ENCODE measurements at regions not wholly inside any gene's neighbourhood (a gene's known extent, or its start where the extent isn't known, plus 50 kb on each side); places are given as distances from the start of the nearest gene placed in this dataset.

DNA sequence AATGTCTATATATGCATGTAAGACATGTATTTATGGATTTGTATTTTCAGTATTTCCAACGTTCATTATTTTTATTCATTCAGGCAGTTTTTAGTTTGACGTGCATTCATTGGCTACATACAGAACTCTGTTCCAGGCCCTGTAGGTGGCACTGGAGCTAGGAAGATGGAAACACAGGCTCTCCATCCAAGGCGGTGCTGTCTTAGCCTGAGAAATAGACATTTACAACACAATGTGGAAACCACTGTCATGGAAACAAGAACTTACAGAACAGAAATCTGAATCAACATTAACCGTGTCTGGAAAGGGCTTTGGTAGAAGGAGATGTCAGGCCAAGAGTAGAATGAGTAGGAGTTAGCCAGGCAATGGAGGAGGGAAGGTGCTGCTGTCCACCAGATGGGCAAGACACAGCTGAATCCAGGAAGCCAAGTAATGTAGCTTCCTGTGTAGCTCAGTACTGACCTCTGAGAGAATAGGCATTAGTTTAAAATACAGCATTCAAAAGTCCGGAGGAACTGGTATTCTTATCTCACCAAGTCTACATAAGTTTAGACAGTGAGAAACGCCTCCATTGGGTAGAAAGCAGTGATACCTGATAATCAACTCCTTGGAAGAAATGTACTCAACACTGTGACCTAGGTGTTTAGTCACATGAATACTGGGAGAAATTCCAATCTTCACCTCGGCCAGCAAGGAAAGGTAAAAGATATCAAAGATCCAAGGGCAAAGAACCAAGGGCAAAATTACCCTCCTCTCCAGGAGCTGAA, 388.6 kb upstream of the CDH6 start:
- ChIA-PET POLR2A (ENCODE audit: low non-redundant PET) (no interaction called here), CTCF (no interaction called here)
- TF ChIP-seq, protein P1, sequence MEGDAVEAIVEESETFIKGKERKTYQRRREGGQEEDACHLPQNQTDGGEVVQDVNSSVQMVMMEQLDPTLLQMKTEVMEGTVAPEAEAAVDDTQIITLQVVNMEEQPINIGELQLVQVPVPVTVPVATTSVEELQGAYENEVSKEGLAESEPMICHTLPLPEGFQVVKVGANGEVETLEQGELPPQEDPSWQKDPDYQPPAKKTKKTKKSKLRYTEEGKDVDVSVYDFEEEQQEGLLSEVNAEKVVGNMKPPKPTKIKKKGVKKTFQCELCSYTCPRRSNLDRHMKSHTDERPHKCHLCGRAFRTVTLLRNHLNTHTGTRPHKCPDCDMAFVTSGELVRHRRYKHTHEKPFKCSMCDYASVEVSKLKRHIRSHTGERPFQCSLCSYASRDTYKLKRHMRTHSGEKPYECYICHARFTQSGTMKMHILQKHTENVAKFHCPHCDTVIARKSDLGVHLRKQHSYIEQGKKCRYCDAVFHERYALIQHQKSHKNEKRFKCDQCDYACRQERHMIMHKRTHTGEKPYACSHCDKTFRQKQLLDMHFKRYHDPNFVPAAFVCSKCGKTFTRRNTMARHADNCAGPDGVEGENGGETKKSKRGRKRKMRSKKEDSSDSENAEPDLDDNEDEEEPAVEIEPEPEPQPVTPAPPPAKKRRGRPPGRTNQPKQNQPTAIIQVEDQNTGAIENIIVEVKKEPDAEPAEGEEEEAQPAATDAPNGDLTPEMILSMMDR (conservative IDR thresholded peaks at IDR 0.05; ENCODE audit: low read depth), result no peak
- no peak for DNase-seq (ENCODE audit: low spot score)
- H3K27ac ChIP-seq, result no peak overlapping the region

DNA sequence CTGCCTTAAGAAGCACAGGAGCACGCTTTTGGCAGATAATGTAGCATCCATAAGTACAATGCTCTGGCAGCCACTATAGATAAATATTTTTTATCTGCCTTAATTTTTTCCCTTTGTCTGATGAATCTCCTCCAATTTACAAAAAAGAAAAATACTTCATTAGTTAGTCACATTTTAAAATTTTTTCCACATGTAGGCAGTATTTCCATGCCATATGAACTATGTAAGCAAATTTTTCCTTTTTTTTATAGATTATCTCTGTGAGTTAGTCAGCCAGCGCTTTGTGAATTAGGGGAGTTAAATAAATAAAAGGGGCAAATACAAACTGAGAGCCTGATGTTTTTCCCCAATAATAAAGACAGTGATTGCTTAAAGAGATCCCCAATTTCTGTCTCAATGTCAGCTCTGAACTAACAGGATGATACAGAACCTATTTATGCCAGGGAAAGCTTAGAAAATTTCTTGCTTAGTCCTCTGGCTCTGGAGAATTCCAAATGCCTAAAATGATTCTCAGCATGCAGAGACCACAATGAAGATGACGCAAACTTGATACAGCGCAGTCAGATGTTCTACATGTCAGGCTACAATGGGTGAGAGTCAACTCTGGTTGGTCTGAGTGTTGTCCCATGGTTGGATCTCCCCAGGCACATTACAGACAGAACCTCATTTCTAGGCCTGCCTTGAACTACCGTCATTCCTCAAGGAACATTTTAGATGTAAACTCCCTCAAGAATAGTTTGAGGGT, 390.4 kb upstream of the CDH6 start:
- H3K27ac ChIP-seq, result no peak overlapping the region

DNA sequence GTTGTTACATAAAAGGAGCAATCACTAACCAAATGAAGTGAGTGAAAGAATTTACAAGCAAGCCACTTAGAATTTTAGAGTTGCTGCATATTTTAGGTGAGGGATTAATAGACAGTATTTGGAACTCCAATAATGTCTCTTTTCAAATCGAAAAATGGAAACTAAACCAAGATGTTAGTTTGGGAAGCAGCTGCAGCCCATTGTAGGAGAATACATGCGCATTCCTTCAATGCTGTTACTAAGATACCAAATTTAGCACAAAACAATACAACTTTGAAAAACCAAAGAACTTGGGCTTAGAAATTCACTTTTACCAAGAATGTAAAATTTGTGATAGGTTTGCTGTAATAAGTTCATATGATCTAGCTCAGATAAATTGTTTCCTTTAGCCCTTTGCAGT, 411.8 kb upstream of the CDH6 start:
- H3K27ac ChIP-seq, result no peak overlapping the region
- CTCF ChIA-PET, result no interaction called here
- TF ChIP-seq, protein P1 (conservative IDR thresholded peaks at IDR 0.05; ENCODE audit: low read depth), result no peak
- POLR2A ChIA-PET (ENCODE audit: low non-redundant PET), result no interaction called here
- no peak for DNase-seq (ENCODE audit: low spot score)

More for the DNA sequence above, 390.4 kb upstream of the CDH6 start:
- DNase-seq (ENCODE audit: low spot score), result no peak
- CTCF ChIA-PET, result no interaction called here
- TF ChIP-seq, protein P1 (conservative IDR thresholded peaks at IDR 0.05; ENCODE audit: low read depth), result no peak
- POLR2A ChIA-PET (ENCODE audit: low non-redundant PET), result no interaction called here

DNA sequence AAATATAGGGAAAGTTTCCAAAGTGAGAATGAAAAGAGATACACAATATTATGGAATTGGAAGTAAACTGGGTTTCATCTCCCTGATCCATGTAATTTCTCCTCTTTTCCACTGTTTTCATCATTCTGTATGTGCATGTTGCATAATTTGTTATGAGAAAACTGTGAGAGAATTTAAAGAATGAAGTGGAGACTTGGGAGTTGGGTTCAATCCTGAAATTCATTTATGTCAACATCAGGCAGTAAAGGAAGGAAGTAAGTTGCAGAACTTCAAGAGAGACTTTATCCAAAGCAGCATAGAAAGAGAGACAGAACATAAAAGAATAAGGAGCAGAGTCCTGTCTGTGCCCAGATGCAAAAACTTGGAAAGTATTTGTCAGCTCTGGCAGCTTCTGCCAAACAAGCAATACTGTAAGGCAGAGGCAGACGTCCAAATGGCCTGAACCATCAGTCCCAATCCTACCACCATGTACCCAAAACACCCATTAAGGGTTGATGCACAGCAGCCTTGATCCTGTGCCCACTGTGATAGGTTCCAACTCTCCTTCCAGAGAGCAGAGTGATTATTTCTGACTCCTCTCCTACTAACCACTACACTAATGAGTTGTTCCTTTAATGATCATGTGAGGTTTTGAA, 425.3 kb upstream of the CDH6 start:
- ChIA-PET CTCF (no interaction called here), POLR2A (ENCODE audit: low non-redundant PET) (no interaction called here)
- no peak for DNase-seq (ENCODE audit: low spot score)
- no peak overlapping the region for H3K27ac ChIP-seq
- TF ChIP-seq, protein P1 (conservative IDR thresholded peaks at IDR 0.05; ENCODE audit: low read depth), result no peak

DNA sequence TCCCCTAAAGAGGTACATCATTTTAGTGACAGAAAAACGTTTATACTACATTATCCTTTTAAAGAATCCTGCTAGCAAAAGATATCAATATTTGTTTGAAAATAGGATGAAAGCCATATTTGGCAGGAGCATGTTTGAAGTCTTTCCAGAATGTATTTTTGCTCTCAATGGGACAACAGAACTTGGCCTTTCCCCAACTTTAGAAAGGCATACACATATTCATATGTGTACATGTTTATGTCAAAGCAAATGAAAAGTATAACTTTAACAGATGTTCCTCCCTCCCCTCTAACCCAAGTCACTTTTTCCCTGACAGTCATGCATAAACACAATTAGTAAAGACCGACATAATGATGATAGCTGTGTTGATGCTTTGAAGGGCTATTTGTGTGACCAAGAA, 427.8 kb upstream of the CDH6 start:
- ChIA-PET CTCF (no interaction called here), POLR2A (ENCODE audit: low non-redundant PET) (no interaction called here)
- TF ChIP-seq, protein P1 (conservative IDR thresholded peaks at IDR 0.05; ENCODE audit: low read depth), result no peak
- no peak overlapping the region for H3K27ac ChIP-seq
- DNase-seq (ENCODE audit: low spot score), result no peak

DNA sequence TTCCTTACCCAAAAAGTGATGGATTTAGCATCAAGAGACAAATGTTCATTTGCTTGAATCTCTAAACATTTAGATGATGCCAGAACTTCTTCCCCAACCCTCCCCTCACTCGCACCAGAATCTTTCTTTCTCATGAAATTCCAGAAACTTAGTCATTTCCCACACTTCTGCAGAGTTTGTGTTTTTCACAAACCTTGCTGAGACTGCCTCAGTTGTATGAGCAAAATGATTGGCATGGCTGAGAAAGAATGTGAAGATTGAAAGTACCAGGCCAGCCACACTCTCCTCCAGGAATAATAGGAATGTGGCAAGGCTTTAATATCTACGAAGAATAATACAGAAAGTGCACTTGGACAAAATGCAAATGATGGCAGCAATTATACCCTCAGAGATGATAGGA, 428.3 kb upstream of the CDH6 start:
- TF ChIP-seq, protein P1 (conservative IDR thresholded peaks at IDR 0.05; ENCODE audit: low read depth), result no peak
- H3K27ac ChIP-seq, result no peak overlapping the region
- ChIA-PET POLR2A (ENCODE audit: low non-redundant PET) (no interaction called here), CTCF (no interaction called here)
- DNase-seq (ENCODE audit: low spot score), result no peak
